HG03565 (cell line): ENCODE measurements at regions not wholly inside any gene's neighbourhood (a gene's known extent, or its start where the extent isn't known, plus 50 kb on each side); places are given as distances from the start of the nearest gene placed in this dataset.

Experiments
- ATAC-seq: cut with Tn5 transposase; IDR thresholded peaks from one replicate; pipeline ENCODE4 v1.9.1; 2021; ENCODE audit warnings: mild to moderate bottlenecking, moderate library complexity; ENCODE audit not compliant: unreplicated experiment

DNA sequence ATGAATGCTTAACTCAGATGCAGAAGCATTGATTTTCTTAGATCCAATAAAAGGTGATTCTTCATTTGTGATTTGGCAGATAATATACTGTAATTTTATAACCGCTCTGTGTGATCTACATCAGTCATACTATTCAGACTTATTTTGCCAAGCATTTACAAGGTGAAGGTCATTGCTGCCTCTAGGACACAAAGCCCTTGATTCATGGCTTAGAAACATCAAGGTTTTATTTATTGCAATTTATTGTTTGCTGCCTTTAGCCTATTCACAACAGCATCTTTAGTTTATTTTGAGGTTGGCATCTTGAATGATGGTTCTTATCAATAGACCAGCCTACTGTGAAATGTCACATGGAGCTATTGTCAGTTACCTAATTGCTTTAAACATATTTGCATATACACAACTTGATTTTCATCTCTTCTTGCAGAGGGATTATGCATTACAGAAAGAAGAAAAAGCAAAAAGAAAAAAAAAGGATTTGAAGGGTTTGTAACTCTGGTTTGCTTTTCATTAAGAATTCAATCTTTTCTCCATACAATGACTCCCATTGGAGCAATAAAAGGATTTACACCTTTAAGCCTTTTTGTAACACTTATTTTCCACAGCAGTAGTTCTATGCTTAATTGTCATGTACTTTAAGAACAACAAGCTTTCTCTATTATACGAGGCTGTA lies 1371.6 kb upstream of the CELF2 start:
- ATAC-seq: no peak

- no peak for ATAC-seq
These were observed 1363.4 kb upstream of the CELF2 start for GRCh38 chr10:9654261-9654660.

DNA sequence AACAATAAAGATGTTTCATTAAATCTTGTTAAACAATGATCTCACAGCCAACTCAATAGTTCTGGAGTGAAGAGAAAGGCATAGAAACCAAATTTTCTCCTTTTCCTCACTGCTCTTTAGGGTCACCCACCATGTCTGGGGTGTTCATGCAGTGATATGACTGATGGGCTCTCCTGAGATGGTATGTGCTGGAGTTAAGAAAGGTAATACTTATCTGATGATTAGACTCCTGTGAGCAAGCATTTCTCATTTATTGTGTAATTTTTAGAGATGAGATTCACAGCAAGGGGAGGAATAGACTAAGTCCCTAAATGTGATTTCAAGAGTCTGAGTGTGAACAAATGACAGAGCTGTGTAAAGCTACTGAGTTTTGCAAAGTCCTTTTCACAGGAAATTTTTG lies 1361.3 kb upstream of the CELF2 start:
- ATAC-seq: no peak

DNA sequence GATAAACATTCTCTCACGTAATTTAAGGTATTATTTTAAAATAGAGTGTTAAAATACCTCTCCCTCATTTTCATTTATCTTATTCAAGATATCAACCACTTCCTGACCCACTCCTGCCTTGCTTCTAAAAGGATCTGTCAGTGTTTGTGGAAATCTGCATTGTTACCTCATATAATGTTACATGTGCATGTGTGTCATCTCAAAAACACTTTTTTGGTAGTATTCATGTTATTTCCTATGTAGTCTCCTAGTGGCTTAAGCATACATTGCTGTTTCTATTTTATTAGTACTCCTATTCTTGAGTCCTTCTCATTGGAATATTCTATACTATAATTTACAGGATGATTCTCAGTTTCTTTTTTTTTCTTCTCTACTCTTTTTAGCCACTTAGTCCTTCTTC lies 1360.7 kb upstream of the CELF2 start:
- no peak for ATAC-seq

DNA sequence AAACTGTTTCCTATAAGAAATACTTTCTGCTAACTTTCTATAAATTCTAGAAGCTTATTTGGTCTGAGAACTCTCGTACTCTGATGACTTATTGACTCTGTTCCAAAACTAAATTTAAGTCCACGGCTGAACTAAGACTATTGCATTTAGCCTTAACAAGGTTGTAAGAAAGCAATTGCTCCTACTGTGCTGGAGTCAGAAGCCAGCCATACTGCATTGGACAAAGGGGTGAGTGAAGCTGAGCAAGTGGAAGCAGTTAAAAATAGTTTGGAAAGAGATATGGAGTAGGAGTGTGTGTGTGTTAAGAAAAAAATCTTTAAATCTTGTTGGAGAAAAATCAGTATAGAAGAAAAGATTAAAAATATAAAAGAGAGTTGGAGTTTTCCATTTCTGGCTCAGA lies 1360.1 kb upstream of the CELF2 start:
- no peak for ATAC-seq

DNA sequence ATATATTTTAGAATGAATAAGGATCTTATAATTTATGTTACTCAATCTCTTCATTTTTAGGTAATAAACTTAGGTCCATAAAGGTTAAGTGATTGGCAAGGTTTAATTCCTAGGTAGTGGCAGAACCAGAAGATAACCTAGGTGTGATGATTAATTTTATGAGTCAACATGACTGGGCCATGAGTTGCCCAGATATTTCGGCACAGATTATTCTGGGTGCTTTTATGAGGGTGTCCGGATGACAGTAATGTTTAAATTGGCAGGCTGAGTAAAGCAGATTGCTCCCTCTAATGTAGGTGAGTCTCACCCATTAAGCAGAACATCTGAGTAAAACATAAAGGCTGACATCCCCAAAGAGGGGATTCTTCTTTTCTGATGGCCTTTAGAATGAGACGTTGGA lies 1349.3 kb upstream of the CELF2 start:
- ATAC-seq: no peak

GRCh38 chr10:9670911-9671310 lies 1346.8 kb upstream of the CELF2 start:
- no peak for ATAC-seq

DNA sequence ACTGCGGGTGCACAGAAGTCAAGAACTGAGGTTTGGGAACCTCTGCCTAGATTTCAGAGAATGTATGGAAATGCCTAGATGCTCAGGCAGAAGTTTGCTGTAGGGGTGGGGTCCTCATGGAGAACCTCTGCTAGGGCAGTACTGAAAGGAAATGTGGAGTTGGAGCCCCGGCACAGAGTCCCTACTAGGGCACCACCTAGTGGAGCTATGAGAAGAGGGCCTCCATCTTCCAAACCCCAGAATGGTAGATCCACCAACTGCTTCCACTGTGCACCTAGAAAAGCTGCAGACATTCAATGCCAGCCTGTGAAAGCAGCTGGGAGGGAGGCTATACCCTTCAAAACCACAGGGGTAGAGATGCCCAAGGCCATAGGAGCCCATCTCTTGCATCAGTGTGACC lies 1336.0 kb upstream of the CELF2 start:
- ATAC-seq: no peak

- no peak for ATAC-seq
These were observed 1334.9 kb upstream of the CELF2 start for GRCh38 chr10:9682802-9683201.

- ATAC-seq: no peak
These were observed 1333.5 kb upstream of the CELF2 start for GRCh38 chr10:9684186-9684585.

DNA sequence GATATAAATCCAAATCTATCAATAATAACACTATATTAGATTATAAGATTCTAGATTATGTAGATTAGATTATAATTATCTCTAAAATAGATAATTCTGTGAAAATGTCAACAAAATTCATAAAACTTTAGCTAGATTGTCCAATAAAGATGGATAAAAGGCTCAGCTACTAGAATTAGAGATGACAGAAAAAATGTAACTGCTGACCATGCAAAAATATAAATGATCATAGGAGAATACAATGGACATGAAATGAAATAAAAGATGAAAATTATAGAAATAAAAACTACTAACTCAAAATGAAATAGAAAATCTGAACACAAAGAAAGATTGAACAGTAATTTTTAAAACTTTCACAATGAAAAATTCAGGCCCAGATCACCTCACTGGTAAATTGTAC lies 1332.1 kb upstream of the CELF2 start:
- ATAC-seq: no peak

- ATAC-seq: no peak
These were observed 1329.0 kb upstream of the CELF2 start for GRCh38 chr10:9688711-9689110.

DNA sequence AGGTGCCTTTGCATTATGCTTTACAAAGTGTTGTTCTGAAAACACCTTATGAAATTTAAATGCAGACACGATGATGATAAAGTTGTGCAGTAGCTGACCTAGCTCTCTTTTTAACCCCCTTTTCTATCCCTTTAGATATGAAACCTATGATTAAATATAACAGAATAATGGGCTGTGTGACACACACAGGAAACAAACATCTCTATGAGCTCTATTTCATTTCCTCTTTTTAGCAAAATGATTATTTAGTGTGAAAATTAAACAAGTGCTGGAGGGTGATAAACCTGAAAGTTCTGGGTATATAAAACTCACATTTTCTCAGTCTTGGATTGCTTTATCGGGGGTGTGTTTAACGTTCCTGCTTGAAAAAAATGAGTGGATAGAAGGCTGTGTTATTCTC lies 1310.5 kb upstream of the CELF2 start:
- ATAC-seq: no peak

DNA sequence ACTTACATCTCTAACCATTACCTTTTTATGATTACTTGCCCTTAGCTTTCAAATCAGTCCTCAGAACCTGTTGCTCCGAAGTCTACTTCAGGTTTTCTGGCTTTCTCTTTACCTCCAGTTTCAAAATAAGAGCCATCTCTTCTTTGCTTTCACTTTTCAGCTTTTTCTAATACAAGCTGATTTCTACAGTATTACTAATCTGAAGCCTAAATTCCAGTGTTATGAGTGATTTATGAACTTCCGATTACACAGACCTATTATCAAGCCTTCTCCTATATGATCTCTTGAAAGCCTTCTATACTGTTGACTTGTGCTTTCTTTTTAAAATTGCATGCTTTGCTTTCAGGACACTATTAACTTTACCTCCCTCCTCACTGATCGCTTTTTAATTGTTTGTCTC lies 1307.8 kb upstream of the CELF2 start:
- no peak for ATAC-seq

DNA sequence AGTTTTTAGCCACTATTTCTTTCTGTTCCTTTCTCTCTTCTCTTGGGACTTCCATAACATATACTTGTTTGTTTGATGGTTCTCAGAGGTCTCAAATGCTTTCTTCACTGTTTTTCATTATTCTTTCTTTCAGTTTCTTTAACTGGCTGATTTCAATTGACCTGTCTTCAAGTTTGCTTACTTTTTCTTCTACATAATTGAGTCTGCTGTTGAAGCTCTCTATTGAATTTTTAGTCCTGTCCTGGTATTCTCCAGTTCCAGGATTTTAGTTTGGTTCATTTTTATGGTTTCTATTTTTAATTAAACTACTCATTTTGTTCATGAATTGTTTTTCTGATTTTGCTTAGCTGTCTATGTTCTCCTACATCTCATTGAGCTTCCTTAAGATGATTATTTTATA lies 1305.3 kb upstream of the CELF2 start:
- no peak for ATAC-seq

DNA sequence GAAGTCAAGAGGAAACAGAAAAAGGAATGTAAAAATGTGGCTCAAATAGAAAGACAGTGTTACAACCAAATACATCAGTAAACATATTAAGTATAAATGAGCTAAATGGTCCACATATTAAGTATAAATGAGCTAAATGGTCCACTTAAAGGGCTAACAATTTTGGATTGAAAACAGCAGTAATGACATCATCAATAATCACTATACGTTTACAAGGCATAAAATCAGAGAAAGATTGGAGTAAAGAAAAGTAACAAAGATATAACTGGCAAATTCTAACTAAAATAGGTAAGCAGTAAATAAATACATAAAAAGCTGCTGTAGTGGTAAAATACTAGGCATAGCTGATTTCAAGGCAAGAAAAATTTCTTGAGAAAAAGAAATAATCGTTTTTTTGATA lies 1298.4 kb upstream of the CELF2 start:
- ATAC-seq: no peak

DNA sequence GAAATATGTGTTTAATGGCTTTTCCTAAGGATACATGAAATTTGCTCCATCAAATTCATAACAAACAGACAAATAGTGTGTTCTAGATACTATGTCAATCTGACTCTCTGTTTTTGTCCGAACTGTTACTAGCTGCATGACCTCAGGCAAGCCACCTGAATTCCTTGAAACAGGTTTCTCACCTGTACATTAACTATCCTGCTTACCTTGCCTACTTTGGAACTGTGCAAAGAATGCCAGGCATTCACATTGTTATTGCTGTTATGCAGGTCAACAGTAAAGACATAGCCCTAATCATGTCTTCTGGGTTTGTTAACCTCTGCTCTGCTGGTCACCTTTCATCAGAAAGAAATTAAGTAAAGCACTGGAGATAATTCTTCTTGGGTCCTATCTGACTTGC lies 1283.9 kb upstream of the CELF2 start:
- ATAC-seq: no peak

DNA sequence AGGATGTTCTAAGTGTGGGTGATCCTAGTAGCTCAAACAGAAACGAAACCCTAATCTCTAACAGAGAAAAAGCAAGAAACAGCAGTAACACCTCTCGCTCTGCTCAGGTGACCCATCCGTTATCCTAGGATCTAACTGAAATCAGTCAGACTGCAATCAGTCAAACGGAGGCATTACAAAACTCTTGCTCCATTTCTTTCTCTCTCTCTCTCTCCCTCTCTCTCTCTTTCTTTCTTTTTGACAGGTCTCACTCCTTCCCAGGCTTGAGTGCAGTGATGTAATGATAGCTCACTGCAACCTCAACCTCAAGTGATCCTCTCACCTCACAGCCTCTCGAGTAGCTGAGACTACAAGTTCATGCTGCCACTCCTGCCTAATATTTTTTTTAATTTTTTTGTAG lies 1283.5 kb upstream of the CELF2 start:
- ATAC-seq: no peak

GRCh38 chr10:9735731-9736130 lies 1281.9 kb upstream of the CELF2 start:
- no peak for ATAC-seq

DNA sequence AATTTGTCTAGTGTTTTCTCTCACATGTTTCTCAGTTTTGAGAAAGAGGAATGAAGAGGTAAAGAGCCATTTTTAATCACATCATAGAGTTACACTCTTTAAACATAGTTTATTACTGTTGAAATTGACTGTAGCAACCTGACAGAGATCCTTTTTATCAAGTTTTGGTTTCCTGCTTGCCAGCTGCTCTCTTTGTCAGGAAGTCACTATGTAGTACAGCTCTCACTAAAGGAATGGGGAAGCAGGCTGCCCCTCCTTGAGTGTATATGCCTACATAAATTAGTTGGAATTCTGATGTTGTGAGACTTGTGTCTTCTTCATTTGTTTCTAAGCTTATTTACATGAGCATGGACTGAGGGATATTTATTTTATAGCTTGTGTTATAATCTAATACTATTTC lies 1274.0 kb upstream of the CELF2 start:
- ATAC-seq: no peak

GRCh38 chr10:9745158-9745557 lies 1272.5 kb upstream of the CELF2 start:
- no peak for ATAC-seq

DNA sequence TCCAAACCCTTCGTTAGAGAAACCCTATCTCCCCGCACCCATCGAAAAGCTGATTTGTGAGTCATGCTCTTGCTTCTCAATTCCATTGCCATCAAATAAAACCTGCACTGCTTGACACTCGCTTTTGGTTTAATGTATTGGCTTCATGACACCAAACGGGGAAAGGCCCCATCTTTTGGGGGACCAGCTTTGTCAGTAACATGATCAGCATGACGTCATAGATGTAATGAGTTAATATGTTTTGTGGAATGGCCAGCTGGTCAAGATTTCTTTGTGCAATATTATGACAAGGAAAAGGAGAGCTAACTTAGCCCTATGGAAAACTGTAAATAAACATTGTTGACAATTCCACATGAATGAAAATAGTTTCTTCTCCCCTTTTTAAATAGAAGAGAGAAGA lies 1260.5 kb upstream of the CELF2 start:
- ATAC-seq: no peak

DNA sequence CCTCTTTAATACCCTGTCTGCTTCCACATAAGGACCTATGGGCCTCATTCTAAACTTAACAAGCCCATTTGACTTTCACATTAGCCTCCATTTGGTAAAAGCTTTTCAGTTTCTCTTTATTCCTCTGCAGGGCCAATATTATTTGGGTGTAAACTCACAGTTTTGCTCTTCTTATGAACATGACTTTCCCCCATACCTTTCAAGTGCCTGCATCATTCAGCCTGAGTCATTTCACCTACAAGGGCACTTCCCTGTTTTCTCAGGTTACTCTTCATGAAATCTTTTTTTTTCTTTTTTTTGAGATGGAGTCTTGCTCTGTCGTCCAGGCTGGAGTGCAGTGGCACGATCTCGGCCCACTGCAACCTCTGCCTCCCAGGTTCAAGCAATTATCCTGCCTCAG lies 1258.1 kb upstream of the CELF2 start:
- ATAC-seq: no peak
